ENCODE measurements at regions not wholly inside any gene's neighbourhood (a gene's known extent, or its start where the extent isn't known, plus 50 kb on each side); places are given as distances from the start of the nearest gene placed in this dataset.
"Not testable (repeated sequence)": the region's sequence is repeated elsewhere in the genome, so short reads cannot be mapped to it uniquely, and the experiment has no call there.

DNA sequence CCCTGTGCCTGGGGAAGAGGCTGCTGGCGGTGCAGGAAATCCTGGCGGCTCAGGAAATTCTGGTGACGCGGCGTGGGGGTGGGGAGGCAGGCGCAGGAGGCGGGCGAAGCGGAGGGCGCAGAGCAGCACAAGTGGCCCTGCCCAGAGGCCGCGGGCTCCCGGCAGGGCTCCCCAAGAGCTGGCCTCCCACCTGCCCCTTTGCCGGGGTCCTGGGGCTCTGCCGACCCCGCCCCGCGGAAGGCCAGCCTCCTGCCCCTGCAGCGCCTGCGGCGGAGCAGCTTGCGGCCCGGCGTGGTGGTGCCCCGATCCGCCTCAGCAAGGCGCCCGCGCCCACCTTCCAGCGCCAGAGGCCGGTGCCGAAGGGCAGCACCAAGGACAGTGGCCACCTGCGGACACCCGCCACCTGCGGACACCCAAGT is 100.2 kb upstream of the OR4C13 start:
- Histone ChIP-seq H2AFZ (no peak overlapping the region), H3K9me3 (ENCODE audit: control insufficient read depth, low read length) (no peaks in the 10 kb centered on the region), H3K36me3 (ENCODE audit: control insufficient read depth, insufficient read depth, low read length) (no peaks in the 10 kb centered on the region), H3K9ac (no peak overlapping the region), H3K79me2 (no peaks in the 10 kb centered on the region), H3K4me3 (ENCODE audit: low read depth, low read length) (no peak overlapping the region), H3K27me3 (ENCODE audit: control insufficient read depth, insufficient read depth, low read length) (no peaks in the 10 kb centered on the region), H3K4me2 (ENCODE audit: low read length) (no peak overlapping the region), H3K4me1 (no peaks in the 10 kb centered on the region), H3K27ac (no peak overlapping the region)
- TF ChIP-seq, protein P1, sequence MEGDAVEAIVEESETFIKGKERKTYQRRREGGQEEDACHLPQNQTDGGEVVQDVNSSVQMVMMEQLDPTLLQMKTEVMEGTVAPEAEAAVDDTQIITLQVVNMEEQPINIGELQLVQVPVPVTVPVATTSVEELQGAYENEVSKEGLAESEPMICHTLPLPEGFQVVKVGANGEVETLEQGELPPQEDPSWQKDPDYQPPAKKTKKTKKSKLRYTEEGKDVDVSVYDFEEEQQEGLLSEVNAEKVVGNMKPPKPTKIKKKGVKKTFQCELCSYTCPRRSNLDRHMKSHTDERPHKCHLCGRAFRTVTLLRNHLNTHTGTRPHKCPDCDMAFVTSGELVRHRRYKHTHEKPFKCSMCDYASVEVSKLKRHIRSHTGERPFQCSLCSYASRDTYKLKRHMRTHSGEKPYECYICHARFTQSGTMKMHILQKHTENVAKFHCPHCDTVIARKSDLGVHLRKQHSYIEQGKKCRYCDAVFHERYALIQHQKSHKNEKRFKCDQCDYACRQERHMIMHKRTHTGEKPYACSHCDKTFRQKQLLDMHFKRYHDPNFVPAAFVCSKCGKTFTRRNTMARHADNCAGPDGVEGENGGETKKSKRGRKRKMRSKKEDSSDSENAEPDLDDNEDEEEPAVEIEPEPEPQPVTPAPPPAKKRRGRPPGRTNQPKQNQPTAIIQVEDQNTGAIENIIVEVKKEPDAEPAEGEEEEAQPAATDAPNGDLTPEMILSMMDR (IDR thresholded peaks at IDR 0.05): no peak

DNA sequence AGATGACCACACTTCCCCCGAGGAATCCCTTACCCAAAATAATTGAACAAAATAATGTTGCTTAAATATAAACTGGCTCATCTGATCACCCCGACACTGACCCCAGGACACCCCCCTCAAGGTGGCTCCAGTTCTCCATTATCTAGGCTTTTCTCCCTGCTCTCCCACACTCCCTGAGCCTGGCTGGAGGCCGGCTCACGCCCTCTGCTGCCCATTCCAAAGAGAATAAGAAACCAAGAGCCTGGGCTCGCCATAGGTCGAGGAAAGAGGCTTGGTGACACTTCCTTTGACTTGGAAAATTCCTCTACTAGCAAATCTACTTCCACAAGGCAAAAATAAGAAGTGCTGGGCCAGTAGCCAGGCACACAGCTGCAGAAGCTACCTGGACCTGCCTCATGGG is 63.3 kb upstream of the OR4C13 start:
- not testable (repeated sequence) for H3K4me3 ChIP-seq (ENCODE audit: low read depth, low read length); H3K4me2 ChIP-seq (ENCODE audit: low read length)

DNA sequence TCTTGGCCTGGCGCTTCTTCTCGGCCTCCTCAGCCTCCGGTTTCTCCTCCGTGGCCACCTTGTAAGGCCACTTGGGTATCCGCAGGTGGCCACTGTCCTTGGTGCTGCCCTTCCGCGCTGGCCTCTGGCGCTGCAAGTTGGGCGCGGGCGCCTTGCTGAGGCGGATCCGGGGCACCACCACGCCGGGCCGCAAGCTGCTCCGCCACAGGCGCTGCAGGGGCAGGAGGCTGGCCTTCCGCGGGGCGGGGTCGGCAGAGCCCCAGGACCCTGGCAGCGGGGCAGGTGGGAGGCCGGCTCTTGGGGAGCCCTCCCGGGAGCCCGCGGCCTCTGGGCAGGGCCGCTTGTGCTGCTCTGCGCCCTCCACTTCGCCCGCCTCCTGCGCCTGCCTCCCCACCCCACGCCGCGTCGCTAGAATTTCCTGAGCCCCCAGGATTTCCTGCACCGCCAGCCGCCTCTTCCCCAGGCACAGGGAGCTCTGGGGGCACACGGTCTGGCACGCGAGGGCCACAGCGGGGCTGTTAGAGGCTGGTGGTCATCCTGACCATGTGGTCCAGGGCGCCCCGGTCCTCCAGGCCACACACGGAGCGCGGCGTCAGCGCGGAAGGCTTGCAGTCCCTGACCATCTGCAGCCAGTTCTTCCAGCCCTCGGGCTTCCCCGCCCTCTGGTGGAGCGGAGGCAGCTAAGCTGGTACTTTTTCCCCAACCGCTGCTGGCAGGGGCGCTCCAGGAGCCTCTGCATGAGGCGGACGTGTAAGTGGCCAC is 60.1 kb upstream of the OR4C13 start:
- not testable (repeated sequence) for H2AFZ ChIP-seq; H3K9ac ChIP-seq; H3K9me3 ChIP-seq (ENCODE audit: control insufficient read depth, low read length); H3K27me3 ChIP-seq (ENCODE audit: control insufficient read depth, insufficient read depth, low read length); H3K27ac ChIP-seq; H3K4me2 ChIP-seq (ENCODE audit: low read length); H3K4me1 ChIP-seq; H3K36me3 ChIP-seq (ENCODE audit: control insufficient read depth, insufficient read depth, low read length); H3K4me3 ChIP-seq (ENCODE audit: low read depth, low read length); H3K79me2 ChIP-seq

More for the DNA sequence above, 63.3 kb upstream of the OR4C13 start:
- H3K36me3 ChIP-seq (ENCODE audit: control insufficient read depth, insufficient read depth, low read length); H3K27me3 ChIP-seq (ENCODE audit: control insufficient read depth, insufficient read depth, low read length); H2AFZ ChIP-seq; H3K9me3 ChIP-seq (ENCODE audit: control insufficient read depth, low read length); H3K9ac ChIP-seq; H3K27ac ChIP-seq; H3K79me2 ChIP-seq; H3K4me1 ChIP-seq: not testable (repeated sequence)

DNA sequence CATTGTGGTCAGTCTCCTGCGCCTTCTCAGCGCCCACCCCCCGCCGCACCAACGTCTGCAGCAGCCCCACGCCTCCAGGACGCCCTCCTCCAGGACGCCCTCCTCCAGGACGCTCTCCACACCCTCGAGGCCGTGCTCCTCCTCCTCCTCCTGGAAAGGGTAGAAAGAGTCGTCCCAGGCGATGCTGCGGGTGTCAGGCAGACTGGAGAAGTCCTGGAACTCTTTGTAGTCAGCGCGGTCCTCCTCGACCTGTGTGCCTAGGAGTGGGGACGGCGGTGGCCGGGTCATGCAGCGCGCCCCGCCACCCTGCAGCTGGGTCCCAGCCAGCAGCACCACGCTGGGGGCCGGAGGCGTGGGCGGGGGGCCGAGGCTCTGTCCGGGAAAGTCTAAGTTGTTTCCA is 58.7 kb upstream of the OR4C13 start:
- H2AFZ ChIP-seq; H3K9ac ChIP-seq; H3K27me3 ChIP-seq (ENCODE audit: control insufficient read depth, insufficient read depth, low read length); H3K4me2 ChIP-seq (ENCODE audit: low read length); H3K4me3 ChIP-seq (ENCODE audit: low read depth, low read length); H3K4me1 ChIP-seq; H3K36me3 ChIP-seq (ENCODE audit: control insufficient read depth, insufficient read depth, low read length); H3K27ac ChIP-seq; H3K9me3 ChIP-seq (ENCODE audit: control insufficient read depth, low read length); H3K79me2 ChIP-seq: not testable (repeated sequence)

Data from parathyroid adenoma (tissue), 2 donors.